Astrocyte of the cerebellum (primary cell): ENCODE measurements at regions not wholly inside any gene's neighbourhood (a gene's known extent, or its start where the extent isn't known, plus 50 kb on each side); places are given as distances from the start of the nearest gene placed in this dataset.

ENCODE experiments used
- DNase-seq: peaks from one replicate; pipeline ENCODE4 v3.0.0-alpha.2; 2011; ENCODE audit warnings: low read depth
- H3K4me3 ChIP-seq: 2 replicates; pipeline ENCODE4 v1.5.1; 2011; ENCODE audit warnings: mild to moderate bottlenecking, low read depth, low read length, moderate library complexity
- in situ Hi-C: cut with HindIII; loops from 2 replicates; pipeline ENCODE4 v1.10.0; 2017; ENCODE audit warnings: low sequenced_read_pairs
- TF ChIP-seq, protein P1 (sequence below): IDR thresholded peaks from 2 replicates; pipeline ENCODE4 v1.5.1; 2012; ENCODE audit warnings: low read length, low read depth, moderate library complexity, mild to moderate bottlenecking; ENCODE audit errors: missing control alignments

DNA sequence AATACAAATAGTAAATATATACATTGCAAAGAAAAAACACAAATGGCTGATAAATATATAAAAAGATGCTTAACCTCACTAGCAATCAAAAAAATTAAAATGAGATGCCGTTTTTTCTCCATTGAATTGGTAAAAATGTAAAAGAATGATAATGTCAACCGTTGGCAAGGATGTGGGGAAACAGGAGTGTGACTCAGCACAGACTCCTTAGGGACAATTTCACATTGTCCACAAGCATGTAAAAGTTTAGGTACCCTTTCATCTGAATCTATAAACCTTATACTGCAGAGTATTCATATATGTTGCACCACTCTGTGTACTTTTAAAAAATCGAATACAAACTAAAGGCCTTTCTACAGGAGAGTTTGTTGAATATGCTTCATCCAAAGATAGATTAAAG, 143.1 kb upstream of the RREB1 start:
- in situ Hi-C loops = no loop called here
- DNase-seq = no peak

DNA sequence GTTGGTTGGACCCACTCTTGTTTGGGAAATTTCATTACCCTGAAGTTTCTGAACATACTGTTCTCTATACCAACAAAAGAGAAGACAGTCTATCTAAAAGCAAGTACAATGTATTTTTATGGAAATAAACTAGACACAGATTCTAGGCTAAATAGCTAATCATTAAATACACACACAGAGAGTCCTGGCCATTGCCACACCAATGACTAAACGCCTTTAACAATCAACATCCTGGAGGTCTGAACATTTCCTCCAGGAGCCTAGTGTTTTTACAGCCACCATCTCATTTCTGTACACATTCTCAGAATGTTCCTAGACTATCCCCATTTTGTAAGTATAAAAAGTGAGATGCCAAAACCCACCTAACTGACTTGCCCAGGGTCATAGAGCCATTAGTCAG, 141.6 kb upstream of the RREB1 start:
- no peak overlapping the region for H3K4me3 ChIP-seq
- in situ Hi-C loops = no loop called here
- no peak for DNase-seq
- TF ChIP-seq, protein P1, sequence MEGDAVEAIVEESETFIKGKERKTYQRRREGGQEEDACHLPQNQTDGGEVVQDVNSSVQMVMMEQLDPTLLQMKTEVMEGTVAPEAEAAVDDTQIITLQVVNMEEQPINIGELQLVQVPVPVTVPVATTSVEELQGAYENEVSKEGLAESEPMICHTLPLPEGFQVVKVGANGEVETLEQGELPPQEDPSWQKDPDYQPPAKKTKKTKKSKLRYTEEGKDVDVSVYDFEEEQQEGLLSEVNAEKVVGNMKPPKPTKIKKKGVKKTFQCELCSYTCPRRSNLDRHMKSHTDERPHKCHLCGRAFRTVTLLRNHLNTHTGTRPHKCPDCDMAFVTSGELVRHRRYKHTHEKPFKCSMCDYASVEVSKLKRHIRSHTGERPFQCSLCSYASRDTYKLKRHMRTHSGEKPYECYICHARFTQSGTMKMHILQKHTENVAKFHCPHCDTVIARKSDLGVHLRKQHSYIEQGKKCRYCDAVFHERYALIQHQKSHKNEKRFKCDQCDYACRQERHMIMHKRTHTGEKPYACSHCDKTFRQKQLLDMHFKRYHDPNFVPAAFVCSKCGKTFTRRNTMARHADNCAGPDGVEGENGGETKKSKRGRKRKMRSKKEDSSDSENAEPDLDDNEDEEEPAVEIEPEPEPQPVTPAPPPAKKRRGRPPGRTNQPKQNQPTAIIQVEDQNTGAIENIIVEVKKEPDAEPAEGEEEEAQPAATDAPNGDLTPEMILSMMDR = no peak

More for the DNA sequence above, 143.1 kb upstream of the RREB1 start:
- TF ChIP-seq, protein P1 = no peak
- no peak overlapping the region for H3K4me3 ChIP-seq

DNA sequence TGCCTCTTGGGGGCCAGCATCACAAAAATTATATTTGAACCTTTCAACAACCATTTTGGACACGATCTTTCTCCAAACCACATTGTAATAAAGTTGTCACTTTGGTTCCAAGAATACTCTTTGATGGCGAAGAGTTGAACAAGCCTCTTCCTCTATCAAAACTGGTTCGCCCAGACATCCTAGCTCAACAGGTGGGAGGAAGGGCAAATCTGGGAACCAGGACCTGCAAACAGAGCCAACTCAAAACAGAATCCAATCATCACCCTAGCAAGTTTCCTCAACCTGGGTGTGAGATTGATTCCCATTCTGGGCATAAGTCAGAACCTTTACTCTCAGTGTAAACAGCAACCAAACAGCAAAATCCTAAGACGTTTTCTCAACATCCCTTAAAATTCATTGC, 141.2 kb upstream of the RREB1 start:
- in situ Hi-C loops = no loop called here
- no peak for DNase-seq
- H3K4me3 ChIP-seq = no peak overlapping the region
- TF ChIP-seq, protein P1 = no peak

DNA sequence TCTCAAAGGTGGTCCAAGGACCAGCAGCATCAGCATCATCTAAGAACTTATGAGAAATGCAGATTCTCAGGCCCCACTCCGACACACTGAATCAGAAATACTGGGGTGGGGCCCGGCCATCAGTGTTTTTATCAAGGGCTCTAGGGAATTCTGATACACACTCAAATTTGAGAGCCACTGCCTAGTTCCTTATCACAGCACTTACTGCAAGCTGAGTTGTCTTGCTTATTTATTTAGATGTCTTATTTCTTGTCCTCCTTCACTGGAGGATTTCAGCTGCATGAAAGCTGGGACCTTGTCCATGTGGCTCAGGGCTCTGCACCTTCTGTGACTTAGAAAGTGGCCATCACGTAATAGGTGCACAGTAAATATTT, 139.4 kb upstream of the RREB1 start:
- in situ Hi-C loops = no loop called here
- H3K4me3 ChIP-seq = no peak overlapping the region
- no peak for DNase-seq
- TF ChIP-seq, protein P1 = no peak

DNA sequence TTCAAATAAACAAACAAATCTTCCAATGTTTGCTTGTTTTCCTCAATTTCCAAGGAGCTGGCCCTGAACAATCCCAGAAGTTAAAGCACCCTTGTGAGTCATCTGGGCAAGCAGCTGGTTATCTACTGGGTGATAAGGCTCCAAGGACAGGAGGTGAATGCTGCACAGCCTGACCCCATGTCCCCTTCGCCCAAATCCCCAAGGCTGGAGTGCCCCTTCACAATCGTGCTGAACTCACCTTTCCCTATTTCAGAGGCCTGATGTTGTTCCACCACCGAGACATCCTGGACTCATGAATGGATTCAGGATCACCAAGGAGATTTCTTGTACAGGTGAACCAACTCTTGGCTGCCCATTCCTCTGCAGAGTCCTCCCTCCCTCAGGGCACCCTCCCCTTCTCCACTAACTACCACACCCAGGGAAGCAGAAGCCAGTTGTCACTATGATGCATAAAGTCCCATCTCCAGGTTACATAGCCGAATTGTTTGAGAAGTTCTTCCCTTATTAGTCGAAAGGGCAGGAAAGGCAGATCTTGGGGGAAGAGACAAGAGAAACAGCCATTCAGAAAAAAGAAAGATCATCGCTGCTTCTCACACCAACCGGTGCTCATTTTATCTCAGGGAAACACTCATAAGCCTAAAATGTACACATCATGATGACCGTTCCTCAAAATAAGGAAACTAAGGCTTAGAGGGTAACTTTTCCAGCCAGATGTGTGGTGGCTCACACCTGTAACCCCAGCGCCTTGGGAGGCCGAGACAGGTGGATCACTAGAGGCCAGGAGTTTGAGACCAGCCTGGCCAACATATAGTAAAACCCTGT, 138.8 kb upstream of the RREB1 start:
- H3K4me3 ChIP-seq = no peak overlapping the region
- no peak for DNase-seq
- in situ Hi-C loops = no loop called here
- TF ChIP-seq, protein P1 = no peak

DNA sequence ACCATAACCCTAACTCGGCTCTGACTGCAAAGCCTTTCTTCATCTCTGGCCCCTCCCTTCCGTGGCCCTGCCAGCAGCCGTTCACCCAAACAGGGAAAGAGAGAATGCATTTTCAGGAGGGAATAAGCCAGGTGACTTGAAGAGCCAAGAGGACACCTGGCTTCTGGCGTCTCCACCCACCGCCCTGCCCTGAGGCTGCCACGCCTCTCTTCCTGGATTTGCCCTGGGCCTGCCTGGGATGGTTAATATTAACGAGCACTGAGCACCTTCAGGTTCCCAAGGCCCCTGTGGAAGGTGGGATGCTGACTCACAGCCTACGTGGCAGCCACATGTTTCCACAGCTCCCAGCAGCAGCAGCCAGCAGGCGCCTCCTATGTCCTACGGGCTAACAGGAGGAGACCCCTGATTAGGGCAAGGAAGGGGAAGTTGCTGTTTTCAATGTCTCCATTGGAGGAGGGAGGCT, 138.0 kb upstream of the RREB1 start:
- H3K4me3 ChIP-seq = no peak overlapping the region
- in situ Hi-C loops = no loop called here
- no peak for DNase-seq
- TF ChIP-seq, protein P1 = no peak
